ENCODE measurements at regions not wholly inside any gene's neighbourhood (a gene's known extent, or its start where the extent isn't known, plus 50 kb on each side); places are given as distances from the start of the nearest gene placed in this dataset.

GRCh38 chr13:39133781-39134180, 95.5 kb downstream of the NHLRC3 start:
- no peak for TF ChIP-seq POLR2AphosphoS5 (IDR thresholded peaks at IDR 0.05; ENCODE audit: low read depth, low read length)
- no peak for TF ChIP-seq TAF1 (IDR thresholded peaks at IDR 0.05; ENCODE audit: borderline replicate concordance, insufficient read depth, low read length)
- TF ChIP-seq REST (IDR thresholded peaks at IDR 0.05; ENCODE audit: insufficient read depth in 1 of 2, low read depth in 2 of 2, low read length in 2 of 2), result no peak
